GM12878 (cell line): ENCODE measurements at regions not wholly inside any gene's neighbourhood (a gene's known extent, or its start where the extent isn't known, plus 50 kb on each side); places are given as distances from the start of the nearest gene placed in this dataset.

ENCODE experiments used
- BRCA1 ChIP-seq: IDR thresholded peaks from 2 replicates; pipeline ENCODE4 v1.6.1; 2011; ENCODE audit warnings: low read depth, low read length, improper control_type of control experiment
- CTCF ChIP-seq, 3 experiments: IDR thresholded peaks in 2 of 3; conservative IDR thresholded peaks in 1 of 3; 2 replicates each; pipeline ENCODE4 v1.5.1; 2011; ENCODE audit warnings: low read depth in 3 of 3, low read length in 3 of 3, mild to moderate bottlenecking in 3 of 3, control low read depth in 2 of 3, moderate library complexity in 2 of 3, inconsistent platforms in 1 of 3, mixed read lengths in 1 of 3; ENCODE audit not compliant: control insufficient read depth in 2 of 3, insufficient read depth in 1 of 3; ENCODE audit errors: extremely low read depth in 1 of 3
- SIX5 ChIP-seq: IDR thresholded peaks from 2 replicates; pipeline ENCODE4 v1.6.1; 2011; ENCODE audit warnings: mild to moderate bottlenecking, low read depth, low read length, moderate library complexity; ENCODE audit not compliant: severe bottlenecking

- no peak for TF ChIP-seq BRCA1
- TF ChIP-seq CTCF (IDR thresholded peaks at IDR 0.05 in 2 of 3, conservative IDR thresholded peaks at IDR 0.05 in 1 of 3; ENCODE audit: control insufficient read depth in 2 of 3, extremely low read depth in 1 of 3, insufficient read depth in 1 of 3, low read depth in 3 of 3, low read length in 3 of 3) = no peak
- TF ChIP-seq SIX5 = no peak
Measured at GRCh38 chr18:78816916-78817315, 162.7 kb upstream of the SALL3 start.
